GM23338 (cell line): ENCODE measurements at regions not wholly inside any gene's neighbourhood (a gene's known extent, or its start where the extent isn't known, plus 50 kb on each side); places are given as distances from the start of the nearest gene placed in this dataset.

Source experiments
- ATAC-seq: fragments of 200-7000 bp; cut with Tn5 transposase; 3 replicates; pipeline ENCODE4 v1.9.1; 2020
- DNase-seq: peaks from one replicate; pipeline ENCODE4 v3.0.0-alpha.2; 2015; ENCODE audit warnings: low spot score
- H2AFZ ChIP-seq: fragments of 200-600 bp; sonication (generic); 2 replicates; pipeline ENCODE4 v1.8.0; 2016; ENCODE audit warnings: antibody characterized with exemption, mild to moderate bottlenecking, moderate library complexity
- H3F3A ChIP-seq: fragments of 200-600 bp; sonication (generic); replicated peaks from 2 replicates; pipeline ENCODE4 v1.8.0; 2017; ENCODE audit warnings: antibody characterized with exemption, mixed run types, low read depth
- H3K27ac ChIP-seq: fragments of 200-600 bp; sonication (generic); 2 replicates; pipeline ENCODE4 v1.6.1; 2016; ENCODE audit warnings: low read depth
- H3K27me3 ChIP-seq: fragments of 200-600 bp; sonication (generic); 2 replicates; pipeline ENCODE4 v1.8.0; 2016; ENCODE audit warnings: mild to moderate bottlenecking, mixed run types, moderate library complexity; ENCODE audit not compliant: insufficient read depth
- H3K36me3 ChIP-seq: fragments of 200-600 bp; sonication (generic); 2 replicates; pipeline ENCODE4 v1.8.0; 2016; ENCODE audit warnings: mild to moderate bottlenecking; ENCODE audit not compliant: insufficient read depth
- H3K4me1 ChIP-seq: fragments of 200-600 bp; sonication (generic); 2 replicates; pipeline ENCODE4 v1.8.0; 2016; ENCODE audit warnings: mild to moderate bottlenecking, moderate library complexity; ENCODE audit not compliant: insufficient read depth
- H3K4me2 ChIP-seq: fragments of 200-600 bp; sonication (generic); 2 replicates; pipeline ENCODE4 v1.7.1; 2017; ENCODE audit warnings: mixed run types
- H3K4me3 ChIP-seq: fragments of 200-600 bp; sonication (generic); 2 replicates; pipeline ENCODE4 v1.6.1; 2016; ENCODE audit warnings: mixed run types
- H3K79me2 ChIP-seq: fragments of 200-600 bp; sonication (generic); replicated peaks from 2 replicates; pipeline ENCODE4 v1.8.0; 2017; ENCODE audit warnings: mild to moderate bottlenecking; ENCODE audit not compliant: insufficient read depth
- H3K9me2 ChIP-seq: fragments of 200-600 bp; sonication (generic); 2 replicates; pipeline ENCODE4 v1.8.0; 2017; ENCODE audit not compliant: insufficient read depth
- H4K20me1 ChIP-seq: fragments of 200-600 bp; sonication (generic); replicated peaks from 2 replicates; pipeline ENCODE4 v1.8.0; 2017; ENCODE audit warnings: mild to moderate bottlenecking; ENCODE audit not compliant: insufficient read depth
- H3K27ac Mint-ChIP-seq: 2 replicates; pipeline ENCODE4 v1.8.0; 2020; ENCODE audit warnings: inconsistent platforms, mild to moderate bottlenecking, moderate library complexity, mixed read lengths
- H3K27me3 Mint-ChIP-seq: 3 replicates; pipeline ENCODE4 v1.8.0; 2022; ENCODE audit warnings: low read depth, mild to moderate bottlenecking, moderate library complexity, mixed read lengths, inconsistent platforms; ENCODE audit not compliant: insufficient read depth, poor library complexity
- H3K36me3 Mint-ChIP-seq: 3 replicates; pipeline ENCODE4 v1.8.0; 2021; ENCODE audit warnings: low read depth, mild to moderate bottlenecking, inconsistent platforms, moderate library complexity, mixed read lengths
- H3K4me1 Mint-ChIP-seq: 3 replicates; pipeline ENCODE4 v1.8.0; 2020; ENCODE audit warnings: mild to moderate bottlenecking, inconsistent platforms, mixed read lengths
- H3K4me3 Mint-ChIP-seq: 3 replicates; pipeline ENCODE4 v1.8.0; 2021; ENCODE audit warnings: moderate library complexity, mild to moderate bottlenecking, inconsistent platforms, mixed read lengths
- H3K9me3 Mint-ChIP-seq: 3 replicates; pipeline ENCODE4 v1.8.0; 2020; ENCODE audit warnings: moderate library complexity, mild to moderate bottlenecking, inconsistent platforms, mixed read lengths
- CTCF ChIP-seq, 2 experiments: fragments of 200-600 bp in 1 of 2; sonication (generic) in 1 of 2; conservative IDR thresholded peaks; 2 replicates each; pipeline versions ENCODE4 v1.5.1 to v1.6.1; 2016 to 2017; ENCODE audit warnings: antibody characterized with exemption in 2 of 2, low read depth in 2 of 2, mild to moderate bottlenecking in 2 of 2, moderate library complexity in 1 of 2
- ETS1 ChIP-seq: IDR thresholded peaks from 2 replicates; pipeline ENCODE4 v1.6.1; 2016; ENCODE audit warnings: antibody characterized with exemption
- EZH2phosphoT487 ChIP-seq: fragments of 200-600 bp; sonication (generic); IDR thresholded peaks from one replicate; pipeline ENCODE4 v1.8.1; 2018; ENCODE audit warnings: antibody characterized with exemption; ENCODE audit not compliant: unreplicated experiment
- JUNB ChIP-seq: IDR thresholded peaks from one replicate; pipeline ENCODE4 v1.6.1; 2016; ENCODE audit warnings: antibody characterized with exemption; ENCODE audit not compliant: unreplicated experiment
- POLR2AphosphoS5 ChIP-seq: IDR thresholded peaks from 2 replicates; pipeline ENCODE4 v1.6.1; 2016; ENCODE audit warnings: antibody characterized with exemption, low read depth
- REST ChIP-seq: IDR thresholded peaks from one replicate; pipeline ENCODE4 v1.6.1; 2018; ENCODE audit warnings: antibody characterized with exemption; ENCODE audit not compliant: unreplicated experiment
- STAT1 ChIP-seq: IDR thresholded peaks from one replicate; pipeline ENCODE4 v1.6.1; 2016; ENCODE audit warnings: antibody characterized with exemption; ENCODE audit not compliant: unreplicated experiment
- ZNF114 ChIP-seq: fragments of 250-450 bp; sonication (Bioruptor Pico); IDR thresholded peaks from 2 replicates; pipeline ENCODE4 v1.5.0; 2020; ENCODE audit warnings: mild to moderate bottlenecking, moderate library complexity
- ZNF331 ChIP-seq: fragments of 250-450 bp; sonication (Bioruptor Pico); IDR thresholded peaks from 2 replicates; pipeline ENCODE4 v1.5.0; 2020; ENCODE audit warnings: low read depth, mild to moderate bottlenecking, moderate library complexity
- ZNF462 ChIP-seq: fragments of 250-450 bp; sonication (Bioruptor Pico); IDR thresholded peaks from 2 replicates; pipeline ENCODE4 v1.5.0; 2020; ENCODE audit warnings: mild to moderate bottlenecking, moderate library complexity

- H3K4me2 ChIP-seq, result no peak overlapping the region
- no peaks in the 10 kb centered on the region for H3K79me2 ChIP-seq
- no peaks in the 10 kb centered on the region for H3K9me2 ChIP-seq
- no peaks in the 10 kb centered on the region for H3K36me3 ChIP-seq
- Mint-ChIP-seq H3K36me3 (no peaks in the 10 kb centered on the region), H3K4me1 (no peaks in the 10 kb centered on the region), H3K4me3 (no peak overlapping the region), H3K9me3 (no peaks in the 10 kb centered on the region; the same call in 2 of the 3 replicates), H3K27me3 (peaks cover 2% of the 10 kb centered on the region), H3K27ac (no peak overlapping the region)
- H3F3A ChIP-seq, result no peaks in the 10 kb centered on the region
- H2AFZ ChIP-seq, result peak overlapping the region; percentile 87; the same call in 1 of the 2 replicates
- no peaks in the 10 kb centered on the region for H3K4me1 ChIP-seq
- DNase-seq (no peak), ATAC-seq (no peak)
- TF ChIP-seq REST (no peak), ZNF114 (CRISPR knock-in tag) (no peak), CTCF (conservative IDR thresholded peaks at IDR 0.05; ENCODE audit: low read depth in 2 of 2) (no peak), ETS1 (no peak), ZNF462 (no peak), POLR2AphosphoS5 (no peak), JUNB (no peak), STAT1 (no peak), EZH2phosphoT487 (no peak), ZNF331 (no peak)
- no peak overlapping the region for H3K27ac ChIP-seq
- no peak overlapping the region for H3K4me3 ChIP-seq
- no peaks in the 10 kb centered on the region for H4K20me1 ChIP-seq
- no peaks in the 10 kb centered on the region for H3K27me3 ChIP-seq
Observed at GRCh38 chr10:3911241-3911640, 126.2 kb upstream of the KLF6 start.
